ENCODE measurements at regions not wholly inside any gene's neighbourhood (a gene's known extent, or its start where the extent isn't known, plus 50 kb on each side); places are given as distances from the start of the nearest gene placed in this dataset.

DNA sequence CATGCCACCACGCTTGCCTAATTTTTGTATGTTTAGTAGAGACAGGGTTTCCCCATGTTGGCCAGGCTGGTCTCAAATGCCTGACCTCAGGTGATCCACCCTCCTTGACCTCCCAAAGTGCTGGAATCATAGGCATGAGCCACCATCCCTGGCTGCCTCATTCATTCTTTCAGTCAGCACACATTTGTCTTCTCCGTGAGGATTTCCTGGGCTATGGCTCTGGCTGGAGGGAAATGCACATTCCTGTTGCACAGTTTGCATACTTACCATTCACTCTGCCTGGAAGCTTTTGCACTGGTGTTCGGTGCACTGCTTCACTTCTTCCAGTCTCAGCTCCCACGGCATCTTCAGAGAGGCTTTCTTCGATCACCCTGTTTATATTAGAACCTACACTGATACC, 267.8 kb downstream of the STIM2 start:
- TF ChIP-seq, protein P1, sequence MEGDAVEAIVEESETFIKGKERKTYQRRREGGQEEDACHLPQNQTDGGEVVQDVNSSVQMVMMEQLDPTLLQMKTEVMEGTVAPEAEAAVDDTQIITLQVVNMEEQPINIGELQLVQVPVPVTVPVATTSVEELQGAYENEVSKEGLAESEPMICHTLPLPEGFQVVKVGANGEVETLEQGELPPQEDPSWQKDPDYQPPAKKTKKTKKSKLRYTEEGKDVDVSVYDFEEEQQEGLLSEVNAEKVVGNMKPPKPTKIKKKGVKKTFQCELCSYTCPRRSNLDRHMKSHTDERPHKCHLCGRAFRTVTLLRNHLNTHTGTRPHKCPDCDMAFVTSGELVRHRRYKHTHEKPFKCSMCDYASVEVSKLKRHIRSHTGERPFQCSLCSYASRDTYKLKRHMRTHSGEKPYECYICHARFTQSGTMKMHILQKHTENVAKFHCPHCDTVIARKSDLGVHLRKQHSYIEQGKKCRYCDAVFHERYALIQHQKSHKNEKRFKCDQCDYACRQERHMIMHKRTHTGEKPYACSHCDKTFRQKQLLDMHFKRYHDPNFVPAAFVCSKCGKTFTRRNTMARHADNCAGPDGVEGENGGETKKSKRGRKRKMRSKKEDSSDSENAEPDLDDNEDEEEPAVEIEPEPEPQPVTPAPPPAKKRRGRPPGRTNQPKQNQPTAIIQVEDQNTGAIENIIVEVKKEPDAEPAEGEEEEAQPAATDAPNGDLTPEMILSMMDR (IDR thresholded peaks at IDR 0.05; ENCODE audit: insufficient read depth, low read depth, low read length, missing control alignments), result no peak
- no peak overlapping the region for H3K4me3 ChIP-seq (ENCODE audit: low read length)
- DNase-seq (ENCODE audit: low read depth), result no peak

DNA sequence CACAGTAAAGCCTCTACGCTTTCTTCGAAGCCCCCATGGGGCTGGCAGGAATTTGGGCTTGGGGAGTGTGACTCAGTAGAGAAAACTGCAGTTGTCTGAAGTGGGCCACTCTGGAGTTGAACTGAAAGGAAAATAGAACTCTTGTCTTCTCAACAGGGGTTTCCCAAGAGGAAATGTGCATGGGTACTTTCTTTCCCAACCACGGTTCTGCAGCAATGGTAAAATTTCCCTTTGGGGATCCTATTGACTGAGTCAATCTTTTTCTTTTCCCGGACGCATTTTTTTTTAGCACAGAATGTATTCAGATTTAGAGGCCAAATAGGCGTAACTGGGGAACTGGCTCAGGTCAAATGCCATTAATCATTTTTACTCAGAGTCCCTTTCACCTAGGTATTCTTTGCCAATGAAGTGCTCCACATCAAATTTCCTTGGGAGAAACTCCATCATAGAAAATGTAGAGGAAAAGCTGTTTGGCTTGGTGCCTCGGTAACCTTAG, 269.3 kb downstream of the STIM2 start:
- H3K4me3 ChIP-seq (ENCODE audit: low read length), result no peak overlapping the region
- TF ChIP-seq, protein P1 (IDR thresholded peaks at IDR 0.05; ENCODE audit: insufficient read depth, low read depth, low read length, missing control alignments), result no peak
- DNase-seq (ENCODE audit: low read depth), result no peak

DNA sequence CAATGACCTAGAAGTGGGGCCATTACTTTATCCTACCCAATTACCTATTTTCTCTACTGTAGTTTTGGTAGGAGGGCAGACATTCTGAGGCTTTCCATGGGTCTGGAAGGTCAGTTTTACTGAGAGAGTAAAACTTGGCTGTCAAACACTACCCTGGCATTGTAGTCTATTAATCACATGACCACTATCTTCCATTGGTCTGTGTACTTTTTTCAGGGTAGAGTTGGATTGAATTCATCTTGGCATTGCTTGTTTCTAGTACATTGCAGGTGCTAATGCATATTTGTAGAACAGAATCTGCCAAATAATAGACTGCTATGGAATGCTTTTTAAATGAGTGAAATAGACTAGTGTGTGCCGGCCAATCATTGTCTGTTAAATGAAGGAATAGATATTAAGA, 271.9 kb downstream of the STIM2 start:
- no peak overlapping the region for H3K4me3 ChIP-seq (ENCODE audit: low read length)
- TF ChIP-seq, protein P1 (IDR thresholded peaks at IDR 0.05; ENCODE audit: insufficient read depth, low read depth, low read length, missing control alignments), result no peak
- DNase-seq (ENCODE audit: low read depth), result no peak

DNA sequence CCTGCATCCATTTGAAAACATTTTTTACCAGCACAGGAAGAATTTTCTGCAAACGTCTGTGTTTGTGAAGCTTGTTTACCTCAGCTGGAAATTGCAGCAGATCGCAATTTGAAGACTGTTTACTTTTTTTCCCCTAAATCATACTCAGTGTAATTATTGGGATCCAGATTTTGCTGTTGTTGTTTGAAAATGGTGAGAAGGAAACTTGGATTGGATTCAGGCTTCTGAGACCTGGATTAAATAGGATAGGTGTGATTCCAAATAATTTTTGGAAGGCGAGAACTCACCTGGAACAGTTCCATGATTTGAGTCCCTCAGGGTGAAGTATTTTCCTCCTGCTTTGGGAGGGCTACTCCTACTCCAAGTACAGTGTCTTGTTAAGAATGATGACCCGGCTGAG, 279.8 kb downstream of the STIM2 start:
- DNase-seq (ENCODE audit: low read depth), result no peak
- TF ChIP-seq, protein P1 (IDR thresholded peaks at IDR 0.05; ENCODE audit: insufficient read depth, low read depth, low read length, missing control alignments), result no peak
- no peak overlapping the region for H3K4me3 ChIP-seq (ENCODE audit: low read length)

DNA sequence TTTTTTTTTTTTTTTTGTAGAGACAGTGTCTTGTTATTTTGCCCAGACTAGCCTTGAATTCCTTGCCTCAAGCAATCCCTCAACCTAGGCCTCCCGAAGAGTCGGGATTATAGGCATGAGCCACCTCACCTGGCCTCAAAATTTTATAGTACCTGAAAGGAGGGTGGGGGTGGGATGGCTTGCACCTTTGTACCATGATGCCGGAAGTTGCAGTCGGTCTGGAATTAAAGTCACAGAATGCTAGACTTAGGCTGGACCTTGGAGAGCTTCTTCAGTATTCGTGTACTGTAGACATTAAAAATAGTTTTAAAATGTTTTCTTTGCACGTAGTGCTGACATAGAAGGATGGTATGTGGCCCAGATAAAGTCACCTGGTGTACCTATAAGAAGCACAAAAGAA, 280.9 kb downstream of the STIM2 start:
- DNase-seq (ENCODE audit: low read depth), result no peak
- H3K4me3 ChIP-seq (ENCODE audit: low read length), result no peak overlapping the region
- TF ChIP-seq, protein P1 (IDR thresholded peaks at IDR 0.05; ENCODE audit: insufficient read depth, low read depth, low read length, missing control alignments), result no peak

DNA sequence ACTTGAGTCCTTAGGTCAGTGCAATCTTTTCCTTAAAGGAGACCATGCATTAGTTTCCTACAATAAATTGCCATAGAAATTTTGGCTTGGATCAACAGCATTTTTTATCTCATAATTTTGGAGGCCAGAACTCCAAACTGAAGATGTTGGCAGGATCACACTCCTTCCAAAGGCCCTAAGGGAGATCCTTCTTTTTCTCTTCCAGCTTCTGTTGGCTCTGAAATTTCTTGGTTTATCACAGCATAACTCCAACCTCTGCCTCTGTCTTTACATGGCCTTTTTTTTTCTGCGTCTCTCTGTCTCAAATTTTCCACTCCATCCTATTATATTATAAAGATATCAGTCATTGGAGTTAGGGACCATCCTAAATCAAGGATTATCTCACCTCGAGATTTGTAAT, 282.2 kb downstream of the STIM2 start:
- DNase-seq (ENCODE audit: low read depth), result no peak
- TF ChIP-seq, protein P1 (IDR thresholded peaks at IDR 0.05; ENCODE audit: insufficient read depth, low read depth, low read length, missing control alignments), result no peak
- no peak overlapping the region for H3K4me3 ChIP-seq (ENCODE audit: low read length)

DNA sequence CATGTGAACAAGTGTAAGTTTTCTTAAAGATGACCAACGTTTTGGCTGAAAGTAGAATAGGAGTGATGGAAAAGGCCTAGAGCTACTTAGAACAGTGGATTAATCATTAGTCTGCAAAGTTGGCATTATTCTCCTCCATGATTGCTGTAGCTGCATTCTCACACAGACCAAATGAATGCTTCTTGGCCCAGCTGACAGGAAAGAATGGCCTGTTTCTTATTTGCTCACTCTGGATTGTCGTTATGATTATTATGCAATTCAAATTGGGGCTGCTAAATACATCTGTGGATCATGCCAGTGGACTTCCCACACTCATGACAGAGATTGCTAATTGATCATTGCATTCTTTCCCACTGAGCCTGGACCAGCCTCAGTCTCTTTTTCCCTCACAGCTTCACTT, 285.0 kb downstream of the STIM2 start:
- no peak overlapping the region for H3K4me3 ChIP-seq (ENCODE audit: low read length)
- DNase-seq (ENCODE audit: low read depth), result no peak
- TF ChIP-seq, protein P1 (IDR thresholded peaks at IDR 0.05; ENCODE audit: insufficient read depth, low read depth, low read length, missing control alignments), result no peak
